ENCODE measurements at regions not wholly inside any gene's neighbourhood (a gene's known extent, or its start where the extent isn't known, plus 50 kb on each side); places are given as distances from the start of the nearest gene placed in this dataset.

DNA sequence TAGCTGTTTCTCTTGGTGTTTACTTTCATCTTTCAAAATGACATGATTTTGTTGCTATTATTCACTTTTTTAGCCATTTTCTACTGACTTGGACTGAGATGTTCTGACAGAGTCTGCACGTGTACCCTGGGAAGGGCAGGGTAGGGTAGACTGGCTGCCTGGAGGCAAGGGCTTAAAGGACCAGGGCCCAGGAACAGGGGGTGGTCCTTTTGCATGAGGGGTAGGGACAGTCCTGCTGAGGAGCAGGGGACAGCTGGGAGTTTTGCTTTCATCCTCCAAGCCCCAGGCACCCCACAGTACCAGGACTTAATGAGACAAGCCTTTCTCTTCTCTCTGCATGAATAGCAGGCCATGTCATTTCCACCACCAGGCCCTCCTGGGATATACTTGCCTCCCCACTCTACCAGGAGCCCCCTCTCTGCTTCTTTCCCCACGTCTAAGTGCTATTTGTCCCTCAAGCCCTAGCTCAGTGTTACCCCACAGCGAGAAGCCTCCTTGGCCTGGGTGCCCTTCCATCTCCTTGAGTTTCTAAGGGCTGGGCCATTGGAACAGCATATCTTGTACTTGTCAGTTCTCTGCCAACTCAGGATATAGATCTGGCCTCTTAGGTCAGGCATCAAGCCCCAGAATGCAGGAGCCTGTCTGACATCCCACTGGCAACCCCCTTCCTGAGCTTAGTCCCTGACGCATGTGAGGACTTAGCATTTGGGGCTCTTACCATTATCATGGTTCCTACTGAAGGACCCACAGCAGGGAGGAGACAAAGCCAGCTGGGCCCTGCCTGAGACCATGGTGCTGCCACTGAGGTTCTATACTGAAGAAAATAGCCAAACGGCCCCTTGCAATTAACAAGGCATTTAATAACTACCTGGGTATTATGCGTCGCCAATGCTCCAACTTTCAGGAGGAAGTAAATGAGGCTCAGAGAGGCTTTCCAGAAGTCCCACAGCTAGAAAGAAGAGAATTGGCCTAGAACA is 78.4 kb upstream of the UNC5B start:
- H3K36me3 Mint-ChIP-seq: no peaks in the 10 kb centered on the region
- DNase-seq (no peak), ATAC-seq (ENCODE audit: low read depth in 2 of 2) (no peak)
- H3K9me3 Mint-ChIP-seq: no peaks in the 10 kb centered on the region
- no peaks in the 10 kb centered on the region for H3K4me1 Mint-ChIP-seq
- H3K27me3 Mint-ChIP-seq: peaks cover 17 to 42% (median 39%) of the 10 kb centered on the region in 3 donors
- no peak overlapping the region for H3K27ac Mint-ChIP-seq
- H3K4me3 Mint-ChIP-seq: no peak overlapping the region

DNA sequence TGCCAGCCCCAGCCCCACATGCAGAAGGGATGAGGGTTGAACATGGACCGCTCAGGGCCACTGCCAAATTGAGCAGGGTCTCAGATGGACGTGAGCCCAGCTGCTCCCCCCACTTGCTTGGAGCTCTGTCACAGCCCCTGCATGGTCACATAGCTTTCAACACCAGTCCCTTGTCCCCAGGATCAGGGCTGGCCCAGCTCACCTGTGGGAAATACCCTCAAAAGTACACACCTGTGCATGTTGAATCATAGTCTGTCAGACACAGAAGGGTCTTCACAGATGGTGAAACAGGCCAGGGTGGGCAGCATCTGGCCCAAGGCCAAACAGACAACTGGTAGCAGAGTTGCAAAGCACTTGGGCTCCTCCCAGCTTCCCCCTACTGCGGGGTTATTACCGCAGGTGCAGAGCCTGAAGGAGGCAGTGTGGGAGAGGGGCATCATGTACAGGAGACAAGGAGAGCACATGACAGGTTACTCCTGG is 77.6 kb upstream of the UNC5B start:
- H3K27me3 Mint-ChIP-seq: peaks cover 17 to 50% (median 44%) of the 10 kb centered on the region in 3 donors
- no peak overlapping the region for H3K4me3 Mint-ChIP-seq
- no peaks in the 10 kb centered on the region for H3K9me3 Mint-ChIP-seq
- H3K4me1 Mint-ChIP-seq: no peaks in the 10 kb centered on the region
- no peak for DNase-seq
- H3K36me3 Mint-ChIP-seq: no peaks in the 10 kb centered on the region
- H3K27ac Mint-ChIP-seq: no peak overlapping the region
- no peak for ATAC-seq (ENCODE audit: low read depth in 2 of 2)

DNA sequence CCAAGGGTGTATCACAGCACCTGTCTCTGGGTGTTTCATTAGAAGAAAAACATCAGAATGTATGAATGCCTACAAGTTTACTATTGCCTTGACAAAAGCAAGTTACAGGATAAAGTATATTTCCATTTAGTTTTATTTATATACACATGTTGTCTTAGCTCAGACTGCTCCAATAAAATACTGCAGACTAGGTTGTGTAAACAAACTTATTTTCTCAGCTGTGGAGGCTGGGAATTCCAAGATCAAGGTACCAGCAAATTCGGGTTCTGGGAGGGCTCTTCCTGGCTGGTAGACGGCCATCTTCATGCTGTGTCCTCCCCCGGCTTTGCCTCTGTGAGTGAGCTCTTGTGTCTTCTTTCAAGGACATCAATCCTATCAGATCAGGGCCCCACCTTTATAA is 77.1 kb upstream of the UNC5B start:
- ATAC-seq (ENCODE audit: low read depth in 2 of 2): no peak
- Mint-ChIP-seq H3K27ac (peak overlapping the region in 1 of 6 donors; percentile 12), H3K27me3 (peaks cover 17 to 50% (median 44%) of the 10 kb centered on the region in 3 donors), H3K9me3 (no peaks in the 10 kb centered on the region), H3K36me3 (no peaks in the 10 kb centered on the region), H3K4me1 (no peaks in the 10 kb centered on the region), H3K4me3 (no peak overlapping the region)
- DNase-seq: no peak

DNA sequence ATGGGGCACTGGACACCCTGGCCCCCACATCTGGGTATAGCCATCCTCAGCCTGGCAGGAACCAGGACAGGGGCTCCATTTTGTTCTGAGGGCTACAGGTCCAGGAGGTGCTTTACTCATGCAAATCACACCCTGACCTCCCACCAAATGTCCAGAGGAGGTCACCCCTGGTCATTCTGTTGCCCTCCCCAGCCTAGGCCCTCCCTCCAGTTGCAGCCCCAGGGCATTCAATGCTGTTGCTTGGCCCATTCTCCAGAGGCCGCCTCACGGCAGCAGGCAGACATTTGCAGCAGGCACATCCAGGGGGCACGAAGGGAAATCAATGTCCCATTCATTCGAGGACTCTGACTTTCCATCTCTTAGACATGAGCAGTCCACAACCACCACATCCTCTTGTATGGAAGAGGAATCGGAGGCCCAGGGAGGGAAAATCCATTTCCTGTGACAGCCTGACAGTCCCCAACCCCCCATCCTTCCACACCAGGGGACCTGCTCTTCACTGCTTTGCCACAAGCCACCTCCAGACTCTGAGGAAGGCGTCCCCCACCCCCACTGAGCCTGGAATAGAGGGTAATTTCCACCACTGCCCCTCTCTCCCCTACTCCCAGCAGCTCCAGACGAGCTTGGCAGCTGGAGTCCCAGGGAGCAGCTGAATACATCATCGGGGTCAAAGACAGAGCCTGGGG is 76.2 kb upstream of the UNC5B start:
- Mint-ChIP-seq H3K4me1 (no peaks in the 10 kb centered on the region), H3K27me3 (peaks cover 24 to 41% (median 37%) of the 10 kb centered on the region in 3 donors), H3K9me3 (no peaks in the 10 kb centered on the region), H3K4me3 (no peak overlapping the region), H3K27ac (no peak overlapping the region), H3K36me3 (no peaks in the 10 kb centered on the region)
- ATAC-seq (ENCODE audit: low read depth in 2 of 2): no peak
- no peak for DNase-seq

DNA sequence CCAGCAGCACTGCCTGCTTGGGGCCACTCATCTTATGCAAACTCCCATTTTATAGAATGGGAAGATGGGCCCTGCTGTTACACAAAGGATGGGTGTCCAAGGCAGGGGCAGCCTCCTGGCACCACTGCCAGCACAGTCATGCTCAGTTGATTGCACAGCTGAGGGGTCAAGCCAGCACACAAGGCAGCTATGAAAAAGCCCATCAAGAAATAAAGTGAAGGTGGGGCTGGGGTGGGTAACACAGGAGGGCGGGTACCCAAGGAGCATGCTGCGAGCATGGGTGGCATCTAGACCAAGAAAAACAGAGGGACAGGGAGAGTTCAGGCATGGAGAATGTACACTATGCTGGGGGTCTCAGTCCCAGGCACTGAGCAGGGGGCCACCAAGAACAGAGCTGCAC is 74.7 kb upstream of the UNC5B start:
- ATAC-seq (ENCODE audit: low read depth in 2 of 2) (no peak), DNase-seq (no peak)
- peaks cover 21 to 28% (median 26%) of the 10 kb centered on the region in 3 donors for H3K27me3 Mint-ChIP-seq
- H3K36me3 Mint-ChIP-seq: no peaks in the 10 kb centered on the region
- H3K27ac Mint-ChIP-seq: no peak overlapping the region
- H3K4me3 Mint-ChIP-seq: no peak overlapping the region
- no peaks in the 10 kb centered on the region for H3K9me3 Mint-ChIP-seq
- H3K4me1 Mint-ChIP-seq: no peaks in the 10 kb centered on the region

DNA sequence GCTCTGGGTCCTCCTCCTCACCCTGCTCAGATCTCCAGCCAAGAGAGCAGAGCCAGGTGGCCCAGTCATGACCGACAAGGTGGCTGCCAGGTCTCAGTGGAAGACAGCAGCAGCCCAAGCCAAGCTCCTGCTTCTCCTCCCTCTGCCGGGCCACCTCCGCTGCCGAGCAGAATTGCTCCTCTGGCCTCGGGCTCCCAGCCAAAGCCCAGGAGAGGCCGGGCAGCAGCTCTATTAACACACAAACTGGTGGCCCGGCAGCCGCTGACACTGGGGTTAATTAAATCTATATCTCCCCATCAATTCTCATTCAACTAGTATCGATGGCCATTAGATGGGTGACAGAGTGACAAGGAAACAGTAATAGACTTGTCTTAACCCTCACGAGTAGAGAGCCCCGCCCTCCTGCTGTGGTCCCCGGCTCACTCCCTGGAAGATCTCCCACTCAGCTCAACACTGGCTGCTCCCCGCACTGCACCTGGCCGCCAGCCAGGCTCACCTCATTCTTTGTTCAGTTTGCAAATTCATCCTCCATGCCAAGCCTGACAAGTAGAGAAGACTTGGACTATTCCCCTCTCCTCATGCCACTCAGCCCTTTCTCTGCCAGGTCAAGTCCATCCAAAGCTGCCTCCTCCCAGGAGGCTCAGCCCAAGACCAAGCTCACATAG is 74.1 kb upstream of the UNC5B start:
- H3K4me1 Mint-ChIP-seq: no peaks in the 10 kb centered on the region
- DNase-seq: no peak
- no peak overlapping the region for H3K4me3 Mint-ChIP-seq
- H3K27ac Mint-ChIP-seq: no peak overlapping the region
- H3K27me3 Mint-ChIP-seq: peaks cover 18 to 24% (median 20%) of the 10 kb centered on the region in 3 donors
- no peaks in the 10 kb centered on the region for H3K36me3 Mint-ChIP-seq
- H3K9me3 Mint-ChIP-seq: no peaks in the 10 kb centered on the region
- no peak for ATAC-seq (ENCODE audit: low read depth in 2 of 2)

DNA sequence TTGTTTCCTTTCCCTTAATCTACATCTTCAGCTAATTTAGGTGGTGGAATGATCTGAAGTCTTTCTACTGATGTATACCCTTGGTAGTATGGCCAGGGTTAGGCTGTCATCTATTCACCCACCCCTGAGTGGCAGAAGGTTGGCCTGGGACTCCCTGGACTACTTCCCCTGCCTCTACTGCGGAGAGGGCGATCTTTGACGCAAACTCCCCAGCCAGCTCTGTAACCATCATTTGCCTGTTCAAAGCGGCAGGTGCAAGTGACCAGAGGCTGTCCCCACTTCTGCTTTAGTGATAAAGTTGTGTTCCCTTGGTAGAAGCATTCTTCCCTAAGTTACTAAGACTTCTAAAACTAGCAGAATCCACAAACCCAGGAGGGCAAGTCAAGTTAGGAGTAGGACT is 70.8 kb upstream of the UNC5B start:
- DNase-seq (no peak), ATAC-seq (ENCODE audit: low read depth in 2 of 2) (no peak)
- Mint-ChIP-seq H3K27me3 (peaks cover 14 to 24% (median 18%) of the 10 kb centered on the region in 3 donors), H3K36me3 (no peaks in the 10 kb centered on the region), H3K4me1 (no peaks in the 10 kb centered on the region), H3K4me3 (no peak overlapping the region), H3K27ac (no peak overlapping the region), H3K9me3 (no peaks in the 10 kb centered on the region)

DNA sequence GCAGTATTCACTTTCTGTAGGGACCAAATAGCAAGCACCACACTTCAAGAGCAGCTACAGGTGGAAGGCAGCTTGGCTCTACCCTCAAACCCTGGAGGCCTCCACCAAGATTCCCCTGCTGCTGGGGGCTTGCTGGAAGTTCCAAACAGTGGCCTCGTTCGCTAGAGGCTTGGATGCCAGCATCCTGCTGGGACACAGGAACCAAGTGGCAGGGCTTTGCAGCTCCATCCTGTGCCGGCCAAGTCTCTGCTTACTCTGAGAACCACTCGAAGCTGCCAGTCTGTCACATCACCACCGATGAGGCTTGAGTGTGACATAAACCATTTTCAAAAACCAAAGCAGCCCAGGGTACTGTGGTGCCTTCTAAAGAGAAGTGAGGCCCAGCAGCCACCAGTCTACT is 69.2 kb upstream of the UNC5B start:
- H3K4me3 Mint-ChIP-seq: no peak overlapping the region
- no peaks in the 10 kb centered on the region for H3K4me1 Mint-ChIP-seq
- H3K27ac Mint-ChIP-seq: no peak overlapping the region
- no peaks in the 10 kb centered on the region for H3K9me3 Mint-ChIP-seq
- no peaks in the 10 kb centered on the region for H3K36me3 Mint-ChIP-seq
- DNase-seq (no peak), ATAC-seq (ENCODE audit: low read depth in 2 of 2) (no peak)
- peaks cover 21 to 22% (median 21%) of the 10 kb centered on the region in 3 donors for H3K27me3 Mint-ChIP-seq

DNA sequence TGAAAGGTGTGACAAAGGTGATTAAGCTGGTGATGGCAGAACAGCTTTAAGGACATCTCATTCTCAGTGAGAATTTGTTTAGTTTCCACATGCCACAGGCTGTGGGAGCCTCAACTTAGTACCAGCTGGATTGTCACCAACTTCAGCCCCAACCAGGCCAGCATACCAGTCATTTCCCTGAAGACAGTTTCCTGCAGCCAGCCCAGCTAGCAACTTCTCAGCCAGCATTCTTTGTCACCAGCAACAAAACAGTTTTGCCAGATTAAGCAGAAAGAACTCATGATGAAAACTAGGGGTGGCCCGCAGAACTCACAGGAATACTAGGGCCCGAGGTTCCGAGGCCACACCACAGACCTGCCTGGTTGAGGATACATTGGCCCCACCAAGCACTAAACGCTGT is 68.8 kb upstream of the UNC5B start:
- Mint-ChIP-seq H3K4me3 (no peak overlapping the region), H3K27ac (no peak overlapping the region), H3K36me3 (no peaks in the 10 kb centered on the region), H3K4me1 (no peaks in the 10 kb centered on the region), H3K27me3 (peaks cover 17 to 21% (median 19%) of the 10 kb centered on the region in 3 donors), H3K9me3 (no peaks in the 10 kb centered on the region)
- no peak for ATAC-seq (ENCODE audit: low read depth in 2 of 2)
- DNase-seq: no peak

DNA sequence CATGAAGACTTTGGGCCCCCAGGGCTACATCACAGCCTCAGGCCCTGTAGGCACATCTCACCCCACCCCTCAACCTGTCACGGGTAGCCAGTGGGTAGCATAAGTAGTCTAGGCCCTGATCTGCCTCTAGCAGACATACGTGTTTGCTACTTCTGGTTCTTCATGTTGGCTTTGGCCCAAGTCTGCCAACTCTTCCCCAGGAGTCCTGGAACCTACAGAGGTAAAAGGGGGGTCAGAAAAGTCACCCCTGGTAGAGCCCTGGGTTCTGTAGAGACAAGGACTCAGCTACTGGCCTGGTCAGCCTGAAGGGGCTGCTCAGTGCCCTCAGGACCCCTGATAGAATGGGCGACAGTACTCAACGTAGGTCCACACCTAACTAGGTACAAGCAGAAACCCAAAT is 67.5 kb upstream of the UNC5B start:
- Mint-ChIP-seq H3K27me3 (peaks cover 10 to 18% (median 10%) of the 10 kb centered on the region in 3 donors), H3K4me1 (no peaks in the 10 kb centered on the region), H3K27ac (peak overlapping the region in 1 of 6 donors; percentile 43), H3K4me3 (no peak overlapping the region), H3K9me3 (no peaks in the 10 kb centered on the region), H3K36me3 (no peaks in the 10 kb centered on the region)
- ATAC-seq (ENCODE audit: low read depth in 2 of 2) (no peak), DNase-seq (no peak)

DNA sequence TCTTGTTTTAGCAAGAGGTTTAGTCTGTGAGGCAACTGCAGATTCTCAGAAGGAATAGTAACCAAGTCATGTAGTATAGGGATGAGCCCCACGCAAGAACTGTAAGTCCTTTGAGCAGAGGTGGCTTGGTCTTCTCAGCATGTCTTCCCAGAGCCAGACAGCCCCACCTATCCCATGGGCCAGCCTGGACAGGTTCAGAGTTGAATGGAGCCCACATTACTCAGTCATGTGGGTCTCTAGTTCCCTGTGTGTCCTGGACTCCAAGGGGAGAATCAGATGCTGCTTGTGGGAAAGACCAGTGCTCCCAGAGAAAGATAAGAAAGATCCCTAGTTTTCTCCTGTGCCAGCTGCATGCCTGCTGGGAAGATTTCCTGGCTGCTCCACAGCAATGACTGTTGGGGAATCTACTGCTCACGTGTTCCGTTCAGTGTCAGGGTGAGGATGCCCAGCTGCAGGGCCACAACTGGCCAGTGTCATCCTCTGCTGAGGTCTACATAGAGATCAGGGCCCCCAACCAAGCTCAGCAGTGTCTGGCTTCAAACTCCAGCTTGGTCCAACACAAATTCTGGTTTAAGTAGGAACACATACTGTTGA is 66.9 kb upstream of the UNC5B start:
- ATAC-seq (ENCODE audit: low read depth in 2 of 2) (no peak), DNase-seq (no peak)
- peaks cover 10 to 17% (median 10%) of the 10 kb centered on the region in 3 donors for H3K27me3 Mint-ChIP-seq
- H3K9me3 Mint-ChIP-seq: no peaks in the 10 kb centered on the region
- H3K36me3 Mint-ChIP-seq: no peaks in the 10 kb centered on the region
- H3K27ac Mint-ChIP-seq: no peak overlapping the region
- no peaks in the 10 kb centered on the region for H3K4me1 Mint-ChIP-seq
- H3K4me3 Mint-ChIP-seq: no peak overlapping the region

DNA sequence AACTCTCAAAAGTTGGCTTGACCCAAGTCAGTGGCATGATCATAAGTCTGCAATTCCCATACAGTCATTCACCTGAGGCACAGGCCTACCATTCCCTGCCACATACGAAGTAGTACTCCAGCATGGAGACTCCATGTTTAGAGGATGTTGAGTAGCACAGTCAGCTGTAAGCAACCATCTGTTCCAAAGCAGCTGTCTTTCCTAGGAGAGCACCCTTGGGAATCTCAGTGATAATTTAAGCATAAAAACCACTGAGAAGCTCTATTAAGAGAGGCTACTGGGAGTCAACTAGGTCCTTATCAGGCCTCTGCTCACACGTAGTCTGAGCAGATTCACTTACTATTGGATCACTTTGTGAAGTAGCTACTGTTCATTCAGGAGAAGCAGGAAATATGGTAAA is 61.6 kb upstream of the UNC5B start:
- DNase-seq (no peak), ATAC-seq (ENCODE audit: low read depth in 2 of 2) (no peak)
- Mint-ChIP-seq H3K9me3 (no peaks in the 10 kb centered on the region), H3K27ac (no peak overlapping the region), H3K4me3 (no peak overlapping the region), H3K27me3 (peaks cover 4 to 10% (median 7%) of the 10 kb centered on the region in 3 donors), H3K36me3 (no peaks in the 10 kb centered on the region), H3K4me1 (no peaks in the 10 kb centered on the region)

DNA sequence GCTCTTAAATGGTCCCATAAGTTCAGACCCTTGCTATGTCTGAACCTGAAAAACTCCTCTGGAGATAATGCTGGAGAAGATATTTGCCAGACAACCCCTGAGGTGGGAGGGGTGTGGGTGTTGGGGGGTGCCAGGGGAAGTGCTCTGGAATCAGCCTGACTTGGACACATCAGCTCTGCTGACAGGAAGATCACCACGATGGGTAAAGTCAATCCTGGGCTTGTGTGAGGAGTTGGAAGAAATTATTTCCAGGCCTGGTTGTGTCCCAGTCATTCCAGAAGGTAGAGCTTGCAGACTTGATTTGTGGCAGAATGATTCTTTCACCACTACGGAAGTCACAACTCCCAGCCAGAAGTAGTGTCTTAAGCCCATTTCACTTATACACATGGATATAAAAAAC is 60.3 kb upstream of the UNC5B start:
- peaks cover 0 to 7% (median 2%) of the 10 kb centered on the region in 3 donors for H3K27me3 Mint-ChIP-seq
- no peak overlapping the region for H3K4me3 Mint-ChIP-seq
- H3K36me3 Mint-ChIP-seq: no peaks in the 10 kb centered on the region
- ATAC-seq (ENCODE audit: low read depth in 2 of 2) (no peak), DNase-seq (no peak)
- no peak overlapping the region for H3K27ac Mint-ChIP-seq
- H3K4me1 Mint-ChIP-seq: no peaks in the 10 kb centered on the region
- H3K9me3 Mint-ChIP-seq: no peaks in the 10 kb centered on the region
